ENCODE measurements at regions not wholly inside any gene's neighbourhood (a gene's known extent, or its start where the extent isn't known, plus 50 kb on each side); places are given as distances from the start of the nearest gene placed in this dataset.

DNA sequence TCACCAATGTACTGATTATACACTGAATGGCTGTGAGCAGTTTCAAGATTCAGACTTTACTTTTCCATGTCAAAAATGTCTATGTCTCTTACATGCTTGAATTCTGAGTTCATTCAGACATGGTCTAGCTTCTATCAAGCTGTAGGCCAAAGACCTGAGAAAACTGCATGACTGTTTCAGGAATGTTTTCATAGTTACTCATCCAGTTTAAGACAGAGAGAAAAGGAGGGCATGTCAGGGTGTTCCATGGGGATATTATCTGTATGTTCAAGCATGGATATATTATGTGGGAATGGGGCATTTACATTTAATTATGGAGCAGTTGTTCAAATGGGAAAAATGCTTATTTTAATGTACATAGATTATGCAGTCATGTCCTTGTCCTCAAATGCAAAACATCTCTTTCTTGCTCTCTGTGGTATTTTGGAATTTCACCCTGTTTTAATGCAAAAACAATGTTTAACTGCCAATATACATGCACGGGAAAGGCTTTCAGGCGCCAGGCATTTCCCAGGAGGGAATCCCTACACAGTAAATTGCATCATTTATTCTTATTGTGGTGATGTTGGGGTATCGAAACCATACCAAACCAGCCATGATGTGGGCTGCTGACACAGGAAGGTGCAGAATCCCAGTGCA, 429.1 kb upstream of the INTU start:
- Histone ChIP-seq H3K9ac (ENCODE audit: low read length) (no peak overlapping the region), H3K27me3 (replicated peaks; ENCODE audit: insufficient read depth, low read length) (no peaks in the 10 kb centered on the region), H3K4me2 (ENCODE audit: low read depth, low read length) (no peak overlapping the region), H2AFZ (ENCODE audit: low read length) (no peak overlapping the region), H3K4me1 (ENCODE audit: low read length) (no peaks in the 10 kb centered on the region), H4K20me1 (ENCODE audit: insufficient read depth, low read length) (no peaks in the 10 kb centered on the region), H3F3A (ENCODE audit: insufficient read depth, low read length) (no peaks in the 10 kb centered on the region), H3K4me3 (ENCODE audit: low read length) (no peak overlapping the region), H3K79me2 (ENCODE audit: low read length) (no peaks in the 10 kb centered on the region), H3K27ac (ENCODE audit: low read length) (no peak overlapping the region), H3K36me3 (replicated peaks; ENCODE audit: insufficient read depth, low read length) (no peaks in the 10 kb centered on the region), H3K9me3 (replicated peaks; ENCODE audit: insufficient read depth, low read length) (no peaks in the 10 kb centered on the region), H3K9me2 (replicated peaks; ENCODE audit: insufficient read depth, low read length) (no peaks in the 10 kb centered on the region)
- TF ChIP-seq EZH2phosphoT487 (IDR thresholded peaks at IDR 0.05; ENCODE audit: low read length): no peak
- TF ChIP-seq CTCF (IDR thresholded peaks at IDR 0.05; ENCODE audit: low read length): no peak
- TF ChIP-seq EZH2 (optimal IDR thresholded peaks at IDR 0.05; ENCODE audit: low read depth, low read length): no peak
- no peak for DNase-seq

DNA sequence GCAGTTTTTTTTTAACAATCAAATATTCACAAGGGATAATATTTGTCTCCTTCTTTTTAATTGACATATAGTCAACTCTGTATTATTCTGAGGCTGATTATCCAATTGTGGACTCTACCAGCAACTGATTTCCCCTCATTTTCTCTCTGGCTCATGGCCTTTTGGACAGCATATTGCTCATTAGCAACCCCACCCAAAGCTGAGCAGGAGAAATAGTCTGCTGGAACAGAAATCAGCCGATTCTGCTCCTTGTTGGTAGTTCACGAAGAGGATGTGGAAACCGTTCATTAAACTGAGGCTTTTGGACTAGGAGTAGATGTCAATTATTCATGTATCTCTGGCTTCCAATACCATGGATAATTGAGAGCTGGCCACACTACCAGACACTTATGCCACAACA, 428.4 kb upstream of the INTU start:
- Histone ChIP-seq H3K27me3 (replicated peaks; ENCODE audit: insufficient read depth, low read length) (no peaks in the 10 kb centered on the region), H3K27ac (ENCODE audit: low read length) (no peak overlapping the region), H3K4me2 (ENCODE audit: low read depth, low read length) (no peak overlapping the region), H4K20me1 (ENCODE audit: insufficient read depth, low read length) (no peaks in the 10 kb centered on the region), H3F3A (ENCODE audit: insufficient read depth, low read length) (no peaks in the 10 kb centered on the region), H3K9me3 (replicated peaks; ENCODE audit: insufficient read depth, low read length) (no peaks in the 10 kb centered on the region), H3K4me3 (ENCODE audit: low read length) (no peak overlapping the region), H3K4me1 (ENCODE audit: low read length) (no peaks in the 10 kb centered on the region), H3K9ac (ENCODE audit: low read length) (no peak overlapping the region), H3K9me2 (replicated peaks; ENCODE audit: insufficient read depth, low read length) (no peaks in the 10 kb centered on the region), H3K36me3 (replicated peaks; ENCODE audit: insufficient read depth, low read length) (no peaks in the 10 kb centered on the region), H3K79me2 (ENCODE audit: low read length) (no peaks in the 10 kb centered on the region), H2AFZ (ENCODE audit: low read length) (no peak overlapping the region)
- DNase-seq: no peak
- no peak for TF ChIP-seq CTCF (IDR thresholded peaks at IDR 0.05; ENCODE audit: low read length)
- no peak for TF ChIP-seq EZH2 (optimal IDR thresholded peaks at IDR 0.05; ENCODE audit: low read depth, low read length)
- TF ChIP-seq EZH2phosphoT487 (IDR thresholded peaks at IDR 0.05; ENCODE audit: low read length): no peak

DNA sequence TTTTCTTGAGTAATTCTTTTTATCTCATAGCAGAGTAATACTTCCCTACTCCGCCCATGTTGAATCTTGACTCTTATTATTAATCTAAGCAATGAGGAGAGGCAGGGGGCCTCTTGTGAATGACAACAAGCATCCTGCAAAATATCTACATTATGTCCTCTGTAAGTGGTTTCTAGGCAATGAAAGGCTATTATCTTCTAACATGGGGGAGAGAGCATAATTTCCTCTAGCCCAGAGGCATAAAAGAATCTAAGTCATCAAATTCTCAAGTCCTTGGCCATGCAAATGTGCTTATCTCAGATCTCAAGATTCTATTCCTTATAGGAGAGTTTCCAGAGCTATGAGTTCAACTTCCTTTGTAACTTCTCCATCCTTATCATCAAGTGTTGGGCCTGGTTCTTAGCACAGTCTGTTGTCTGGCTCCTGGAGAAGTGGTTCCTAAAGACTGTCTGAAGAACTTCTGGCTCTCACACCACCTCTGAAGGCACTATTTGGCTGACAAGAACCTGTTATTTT, 423.1 kb upstream of the INTU start:
- Histone ChIP-seq H3K36me3 (replicated peaks; ENCODE audit: insufficient read depth, low read length) (no peaks in the 10 kb centered on the region), H3K79me2 (ENCODE audit: low read length) (no peaks in the 10 kb centered on the region), H3K9me2 (replicated peaks; ENCODE audit: insufficient read depth, low read length) (no peaks in the 10 kb centered on the region), H4K20me1 (ENCODE audit: insufficient read depth, low read length) (no peaks in the 10 kb centered on the region), H3K4me2 (ENCODE audit: low read depth, low read length) (no peak overlapping the region), H3K4me3 (ENCODE audit: low read length) (no peak overlapping the region), H3K9me3 (replicated peaks; ENCODE audit: insufficient read depth, low read length) (no peaks in the 10 kb centered on the region), H3K27me3 (replicated peaks; ENCODE audit: insufficient read depth, low read length) (no peaks in the 10 kb centered on the region), H3K27ac (ENCODE audit: low read length) (no peak overlapping the region), H2AFZ (ENCODE audit: low read length) (no peak overlapping the region), H3K4me1 (ENCODE audit: low read length) (no peaks in the 10 kb centered on the region), H3K9ac (ENCODE audit: low read length) (no peak overlapping the region), H3F3A (ENCODE audit: insufficient read depth, low read length) (no peaks in the 10 kb centered on the region)
- no peak for TF ChIP-seq CTCF (IDR thresholded peaks at IDR 0.05; ENCODE audit: low read length)
- no peak for TF ChIP-seq EZH2 (optimal IDR thresholded peaks at IDR 0.05; ENCODE audit: low read depth, low read length)
- no peak for TF ChIP-seq EZH2phosphoT487 (IDR thresholded peaks at IDR 0.05; ENCODE audit: low read length)
- no peak for DNase-seq
